Vagina (tissue), 2 donors: ENCODE measurements at regions not wholly inside any gene's neighbourhood (a gene's known extent, or its start where the extent isn't known, plus 50 kb on each side); places are given as distances from the start of the nearest gene placed in this dataset.

Experiments
- DNase-seq, 2 donors: peaks; one replicate each; pipeline ENCODE4 v3.0.0-alpha.2; 2017; ENCODE audit errors: extremely low spot score in 2 of 2
- H3K27ac ChIP-seq: fragments of 200-600 bp; sonication (generic); one replicate; pipeline ENCODE4 v1.5.1; 2019
- H3K27me3 ChIP-seq: fragments of 200-600 bp; sonication (generic); one replicate; pipeline ENCODE4 v1.5.1; 2019
- H3K36me3 ChIP-seq, 2 donors: fragments of 200-600 bp; sonication (generic); one replicate each; pipeline ENCODE4 v1.5.1; 2017 to 2019
- H3K4me1 ChIP-seq: fragments of 200-600 bp; sonication (generic); one replicate; pipeline ENCODE4 v1.5.1; 2019
- H3K4me3 ChIP-seq, 2 donors: fragments of 200-600 bp; sonication (generic); 1 replicate in 1 of 2; 2 replicates in 1 of 2; pipeline ENCODE4 v1.5.1; 2016 to 2019
- H3K9me3 ChIP-seq: fragments of 200-600 bp; sonication (generic); one replicate; pipeline ENCODE4 v1.5.1; 2019
- POLR2A ChIP-seq, 2 donors: fragments of 450-650 bp; IDR thresholded peaks; one replicate each; pipeline ENCODE4 v1.6.1; 2017; ENCODE audit warnings: antibody characterized with exemption in 2 of 2, mild to moderate bottlenecking in 2 of 2, moderate library complexity in 2 of 2
- POLR2AphosphoS5 ChIP-seq, 2 donors: sonication (generic); formaldehyde crosslinking; IDR thresholded peaks; one replicate each; pipeline ENCODE4 v1.9.0; 2017; ENCODE audit warnings: antibody characterized with exemption in 2 of 2, mild to moderate bottlenecking in 2 of 2, low read depth in 1 of 2; ENCODE audit not compliant: insufficient read depth in 1 of 2
- intact Hi-C: fragments of 100-400 bp; cut with DNase I; formaldehyde crosslinking; loops from one replicate; pipeline ENCODE4 v1.15.1; 2023
- TF ChIP-seq, protein P1 (sequence below), 3 experiments: fragments of 450-650 bp in 2 of 3; fragments of 200-600 bp in 1 of 3; sonication (generic) in 1 of 3; IDR thresholded peaks; one replicate each; pipeline ENCODE4 v1.5.1; 2017 to 2019; ENCODE audit warnings: antibody characterized with exemption in 3 of 3, mild to moderate bottlenecking in 2 of 3, moderate library complexity in 2 of 3

DNA sequence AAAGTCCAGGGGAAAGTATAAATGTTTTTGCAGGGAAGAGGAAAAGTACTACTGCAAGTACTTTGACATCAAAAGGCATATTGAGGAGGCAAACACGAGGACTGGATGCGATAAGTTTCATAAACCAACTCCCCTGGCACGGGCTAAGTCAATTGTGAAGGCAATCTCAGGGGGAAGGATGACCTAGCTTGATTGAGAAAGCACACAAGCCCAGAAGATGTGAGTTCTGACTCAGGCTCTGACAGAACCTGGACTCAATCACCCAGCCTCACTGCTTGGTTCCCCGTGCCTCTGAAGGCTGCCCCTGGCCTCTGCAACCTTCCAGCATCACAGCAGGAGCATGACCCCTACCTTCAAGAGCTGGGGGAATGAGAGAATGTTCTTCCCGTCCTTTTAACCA is 93.2 kb upstream of the ZNF438 start:
- H3K27me3 ChIP-seq: no peaks in the 10 kb centered on the region
- no peaks in the 10 kb centered on the region for H3K9me3 ChIP-seq
- H3K27ac ChIP-seq: no peak overlapping the region
- TF ChIP-seq, protein P1, sequence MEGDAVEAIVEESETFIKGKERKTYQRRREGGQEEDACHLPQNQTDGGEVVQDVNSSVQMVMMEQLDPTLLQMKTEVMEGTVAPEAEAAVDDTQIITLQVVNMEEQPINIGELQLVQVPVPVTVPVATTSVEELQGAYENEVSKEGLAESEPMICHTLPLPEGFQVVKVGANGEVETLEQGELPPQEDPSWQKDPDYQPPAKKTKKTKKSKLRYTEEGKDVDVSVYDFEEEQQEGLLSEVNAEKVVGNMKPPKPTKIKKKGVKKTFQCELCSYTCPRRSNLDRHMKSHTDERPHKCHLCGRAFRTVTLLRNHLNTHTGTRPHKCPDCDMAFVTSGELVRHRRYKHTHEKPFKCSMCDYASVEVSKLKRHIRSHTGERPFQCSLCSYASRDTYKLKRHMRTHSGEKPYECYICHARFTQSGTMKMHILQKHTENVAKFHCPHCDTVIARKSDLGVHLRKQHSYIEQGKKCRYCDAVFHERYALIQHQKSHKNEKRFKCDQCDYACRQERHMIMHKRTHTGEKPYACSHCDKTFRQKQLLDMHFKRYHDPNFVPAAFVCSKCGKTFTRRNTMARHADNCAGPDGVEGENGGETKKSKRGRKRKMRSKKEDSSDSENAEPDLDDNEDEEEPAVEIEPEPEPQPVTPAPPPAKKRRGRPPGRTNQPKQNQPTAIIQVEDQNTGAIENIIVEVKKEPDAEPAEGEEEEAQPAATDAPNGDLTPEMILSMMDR (IDR thresholded peaks at IDR 0.05): no peak
- TF ChIP-seq POLR2A (IDR thresholded peaks at IDR 0.05) (no peak), POLR2AphosphoS5 (IDR thresholded peaks at IDR 0.05; ENCODE audit: insufficient read depth in 1 of 2, low read depth in 1 of 2) (no peak)
- H3K4me3 ChIP-seq: no peak overlapping the region
- peaks cover 16% of the 10 kb centered on the region for H3K4me1 ChIP-seq
- H3K36me3 ChIP-seq: no peaks in the 10 kb centered on the region
- intact Hi-C loops: no loop called here
- no peak for DNase-seq

DNA sequence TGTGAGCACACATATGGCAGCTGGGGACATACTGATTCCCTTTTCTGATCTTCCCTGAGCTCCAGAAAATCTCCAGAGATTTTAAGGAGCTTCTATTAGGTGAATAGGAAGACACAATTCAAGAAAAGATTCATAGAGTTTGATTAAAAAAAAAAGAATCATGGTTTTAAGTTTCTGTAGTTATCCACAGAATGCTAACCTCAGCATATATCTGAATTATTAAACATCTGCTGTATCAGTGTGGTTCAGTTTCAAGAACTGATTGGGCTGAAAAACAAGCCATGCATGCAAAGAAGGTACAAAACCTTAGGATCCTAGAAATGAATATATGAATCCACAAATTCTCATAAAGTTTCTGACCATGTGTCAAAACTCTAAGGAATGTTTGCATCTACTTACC is 94.1 kb upstream of the ZNF438 start:
- no peak for DNase-seq
- Histone ChIP-seq H3K27ac (no peak overlapping the region), H3K9me3 (no peaks in the 10 kb centered on the region), H3K27me3 (no peaks in the 10 kb centered on the region), H3K36me3 (no peaks in the 10 kb centered on the region), H3K4me3 (no peak overlapping the region), H3K4me1 (peaks cover 16% of the 10 kb centered on the region)
- intact Hi-C loops: no loop called here
- TF ChIP-seq POLR2AphosphoS5 (IDR thresholded peaks at IDR 0.05; ENCODE audit: insufficient read depth in 1 of 2, low read depth in 1 of 2) (no peak), POLR2A (IDR thresholded peaks at IDR 0.05) (no peak)
- TF ChIP-seq, protein P1 (IDR thresholded peaks at IDR 0.05): no peak

DNA sequence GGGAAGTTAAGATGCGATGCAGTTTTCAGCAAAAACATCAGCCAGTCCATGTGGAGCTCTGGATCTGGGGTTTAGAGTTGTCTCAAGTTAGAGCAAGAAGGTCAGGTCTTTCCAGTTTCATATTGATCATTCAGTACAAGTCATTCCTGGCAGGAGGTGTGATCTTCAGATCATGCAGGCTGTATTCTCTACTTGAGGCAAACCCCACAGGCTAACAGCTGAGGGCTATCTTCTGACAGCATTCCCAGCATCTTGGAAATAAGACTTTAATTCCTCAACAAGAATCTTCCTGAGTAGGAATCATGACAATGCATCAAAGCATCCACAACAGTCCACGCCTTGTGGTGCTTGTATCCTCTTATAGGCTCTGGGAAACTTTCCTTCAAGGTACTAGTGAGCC is 94.9 kb upstream of the ZNF438 start:
- H3K27me3 ChIP-seq: no peaks in the 10 kb centered on the region
- no peaks in the 10 kb centered on the region for H3K36me3 ChIP-seq
- H3K4me3 ChIP-seq: no peak overlapping the region
- no peak for DNase-seq
- H3K27ac ChIP-seq: no peak overlapping the region
- H3K9me3 ChIP-seq: no peaks in the 10 kb centered on the region
- TF ChIP-seq POLR2AphosphoS5 (IDR thresholded peaks at IDR 0.05; ENCODE audit: insufficient read depth in 1 of 2, low read depth in 1 of 2): no peak
- TF ChIP-seq, protein P1 (IDR thresholded peaks at IDR 0.05): no peak
- no peak for TF ChIP-seq POLR2A (IDR thresholded peaks at IDR 0.05)
- peaks cover 11% of the 10 kb centered on the region for H3K4me1 ChIP-seq
- intact Hi-C loops: no loop called here

DNA sequence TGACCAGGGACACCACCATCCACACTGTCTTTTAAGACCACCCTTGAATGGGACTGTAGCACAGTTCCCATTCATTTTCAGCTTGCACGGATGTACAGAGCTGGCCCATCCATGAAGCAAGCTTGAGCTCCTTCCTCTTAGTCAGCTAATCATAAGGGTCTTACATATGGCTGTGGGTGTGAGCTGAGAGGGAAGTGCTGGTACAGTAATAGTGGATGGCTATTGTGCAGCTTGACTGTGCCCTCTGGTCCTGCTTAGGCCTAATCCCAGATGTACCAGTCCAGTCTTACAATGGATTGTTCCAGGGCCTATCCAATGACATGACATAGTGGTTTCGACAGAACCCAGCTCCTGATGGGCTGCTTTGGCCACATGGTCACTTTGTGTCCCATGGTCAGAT is 96.9 kb upstream of the ZNF438 start:
- H3K4me3 ChIP-seq: no peak overlapping the region
- H3K27ac ChIP-seq: peak overlapping the region; percentile 37
- no peaks in the 10 kb centered on the region for H3K9me3 ChIP-seq
- H3K4me1 ChIP-seq: peaks cover 21% of the 10 kb centered on the region
- H3K36me3 ChIP-seq: no peaks in the 10 kb centered on the region
- TF ChIP-seq, protein P1 (IDR thresholded peaks at IDR 0.05): no peak
- no peak for TF ChIP-seq POLR2AphosphoS5 (IDR thresholded peaks at IDR 0.05; ENCODE audit: insufficient read depth in 1 of 2, low read depth in 1 of 2)
- no peak for TF ChIP-seq POLR2A (IDR thresholded peaks at IDR 0.05)
- no peaks in the 10 kb centered on the region for H3K27me3 ChIP-seq
- intact Hi-C loops: no loop called here
- no peak for DNase-seq

DNA sequence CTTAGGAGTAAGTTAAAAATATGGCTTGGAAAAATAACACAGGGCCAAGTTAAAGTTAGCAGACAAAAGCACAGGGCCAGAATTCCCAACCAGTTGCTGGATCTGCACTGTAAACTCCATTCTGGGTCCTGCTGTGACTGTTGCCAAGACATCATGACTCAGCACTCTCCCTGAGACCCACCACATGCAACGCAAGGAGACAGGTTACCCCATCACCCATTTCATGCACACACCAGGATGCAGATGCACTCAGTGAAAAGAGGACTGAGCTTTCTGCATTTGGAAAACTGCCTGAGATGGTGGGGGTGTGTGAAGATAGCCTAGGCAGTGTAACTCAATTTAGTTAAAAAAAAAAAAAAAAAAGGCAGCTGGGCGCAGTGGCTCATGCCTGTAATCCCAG is 97.6 kb upstream of the ZNF438 start:
- intact Hi-C loops: no loop called here
- Histone ChIP-seq H3K9me3 (no peaks in the 10 kb centered on the region), H3K36me3 (no peaks in the 10 kb centered on the region), H3K4me1 (peaks cover 28% of the 10 kb centered on the region), H3K27me3 (no peaks in the 10 kb centered on the region), H3K27ac (peak overlapping the region; percentile 37), H3K4me3 (no peak overlapping the region)
- DNase-seq: peak in 1 of 2 donors; percentile 94
- TF ChIP-seq, protein P1 (IDR thresholded peaks at IDR 0.05): no peak
- TF ChIP-seq POLR2AphosphoS5 (IDR thresholded peaks at IDR 0.05; ENCODE audit: insufficient read depth in 1 of 2, low read depth in 1 of 2) (peak in 1 of 2 donors; percentile 41), POLR2A (IDR thresholded peaks at IDR 0.05) (no peak)
